Right lobe of liver (tissue), 6 donors: ENCODE measurements at regions not wholly inside any gene's neighbourhood (a gene's known extent, or its start where the extent isn't known, plus 50 kb on each side); places are given as distances from the start of the nearest gene placed in this dataset.

Source experiments
- ATAC-seq, 4 donors: fragments of 200-7000 bp; cut with Tn5 transposase; one replicate each; pipeline ENCODE4 v1.9.1; 2020; ENCODE audit warnings: mild to moderate bottlenecking in 4 of 4, moderate library complexity in 4 of 4
- DNase-seq, 3 donors: peaks; one replicate each; pipeline ENCODE4 v3.0.0-alpha.2; 2020
- H3K27ac ChIP-seq, 3 donors: fragments of 200-600 bp; one replicate each; pipeline ENCODE4 v1.8.0; 2022
- H3K27me3 ChIP-seq, 2 donors: fragments of 200-600 bp; one replicate each; pipeline ENCODE4 v1.8.0; 2022
- H3K36me3 ChIP-seq, 4 donors: fragments of 200-600 bp; sonication (generic) in 1 of 4; one replicate each; pipeline versions ENCODE4 v1.5.1 to v1.8.0; 2017 to 2022; ENCODE audit warnings: control low read depth in 1 of 4
- H3K4me1 ChIP-seq, 4 donors: fragments of 200-600 bp; sonication (generic) in 1 of 4; one replicate each; pipeline versions ENCODE4 v1.5.1 to v1.8.0; 2017 to 2022; ENCODE audit warnings: control low read depth in 1 of 4
- H3K4me3 ChIP-seq, 3 donors: fragments of 200-600 bp; one replicate each; pipeline ENCODE4 v1.8.0; 2022
- H3K9me3 ChIP-seq, 4 donors: fragments of 200-600 bp; sonication (generic) in 1 of 4; one replicate each; pipeline versions ENCODE4 v1.5.1 to v1.8.0; 2017 to 2022; ENCODE audit warnings: control low read depth in 1 of 4
- POLR2A ChIP-seq: fragments of 450-650 bp; IDR thresholded peaks from one replicate; pipeline ENCODE4 v1.6.1; 2017; ENCODE audit warnings: antibody characterized with exemption, mild to moderate bottlenecking
- WGBS: methylation state at CpG from one replicate; pipeline ENCODE4 v1.1.6; 2018; ENCODE audit warnings: low coverage, low lambda C conversion rate; ENCODE audit not compliant: insufficient coverage; ENCODE audit errors: missing lambda C conversion rate; 5-methylcytosine and 5-hydroxymethylcytosine counted together
- intact Hi-C, 2 donors: fragments of 100-400 bp; cut with DNase I; formaldehyde crosslinking; loops; one replicate each; pipeline versions ENCODE4 v1.11.2 to v1.14.1; 2022
- TF ChIP-seq, protein P1 (sequence below), 4 donors: fragments of 200-600 bp in 3 of 4; fragments of 450-650 bp in 1 of 4; IDR thresholded peaks; one replicate each; pipeline versions ENCODE4 v1.5.1 to v1.8.0; 2016 to 2022; ENCODE audit warnings: antibody characterized with exemption in 4 of 4, mild to moderate bottlenecking in 2 of 4
- donor health status: DM: no; HTN: yes; CAD: no.
- donor health status: DM: no; HTN: no; CAD: no.
- donor health status: DM: no; HTN: no; CAD: no.
- donor health status: DM: no; HTN: yes; CAD: no.
- donor health status: DM: no; HTN: yes; CAD: no.

DNA sequence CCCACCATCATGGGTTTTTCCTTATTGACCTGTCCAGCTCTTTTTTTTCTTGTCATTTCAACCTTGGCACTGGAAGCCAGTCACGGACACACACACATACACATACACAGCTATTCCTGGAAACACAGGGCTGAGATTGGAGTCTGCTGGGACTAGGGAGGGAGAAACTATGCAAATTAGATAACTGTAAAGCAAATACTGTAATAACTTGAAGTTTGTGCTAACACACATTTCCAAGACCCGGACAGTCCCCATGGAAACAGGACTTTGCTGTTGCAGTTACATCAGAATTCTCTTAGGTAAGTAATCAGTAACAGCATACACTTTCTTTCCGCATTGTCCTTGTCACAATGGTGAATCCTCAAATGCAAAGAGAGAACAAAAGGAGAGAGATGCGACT, 304.4 kb downstream of the KBTBD8 start:
- H3K36me3 ChIP-seq, result no peaks in the 10 kb centered on the region
- ATAC-seq (no peak), DNase-seq (no peak)
- intact Hi-C loops, result no loop called here
- H3K4me3 ChIP-seq, result no peak overlapping the region
- H3K4me1 ChIP-seq, result no peaks in the 10 kb centered on the region
- H3K27ac ChIP-seq, result no peak overlapping the region
- TF ChIP-seq POLR2A, result no peak
- TF ChIP-seq, protein P1, sequence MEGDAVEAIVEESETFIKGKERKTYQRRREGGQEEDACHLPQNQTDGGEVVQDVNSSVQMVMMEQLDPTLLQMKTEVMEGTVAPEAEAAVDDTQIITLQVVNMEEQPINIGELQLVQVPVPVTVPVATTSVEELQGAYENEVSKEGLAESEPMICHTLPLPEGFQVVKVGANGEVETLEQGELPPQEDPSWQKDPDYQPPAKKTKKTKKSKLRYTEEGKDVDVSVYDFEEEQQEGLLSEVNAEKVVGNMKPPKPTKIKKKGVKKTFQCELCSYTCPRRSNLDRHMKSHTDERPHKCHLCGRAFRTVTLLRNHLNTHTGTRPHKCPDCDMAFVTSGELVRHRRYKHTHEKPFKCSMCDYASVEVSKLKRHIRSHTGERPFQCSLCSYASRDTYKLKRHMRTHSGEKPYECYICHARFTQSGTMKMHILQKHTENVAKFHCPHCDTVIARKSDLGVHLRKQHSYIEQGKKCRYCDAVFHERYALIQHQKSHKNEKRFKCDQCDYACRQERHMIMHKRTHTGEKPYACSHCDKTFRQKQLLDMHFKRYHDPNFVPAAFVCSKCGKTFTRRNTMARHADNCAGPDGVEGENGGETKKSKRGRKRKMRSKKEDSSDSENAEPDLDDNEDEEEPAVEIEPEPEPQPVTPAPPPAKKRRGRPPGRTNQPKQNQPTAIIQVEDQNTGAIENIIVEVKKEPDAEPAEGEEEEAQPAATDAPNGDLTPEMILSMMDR (IDR thresholded peaks at IDR 0.05), result no peak
- H3K27me3 ChIP-seq, result no peaks in the 10 kb centered on the region
- H3K9me3 ChIP-seq, result no peaks in the 10 kb centered on the region
- 38% methylated on average over 4 of the region's 4 CpGs for WGBS

DNA sequence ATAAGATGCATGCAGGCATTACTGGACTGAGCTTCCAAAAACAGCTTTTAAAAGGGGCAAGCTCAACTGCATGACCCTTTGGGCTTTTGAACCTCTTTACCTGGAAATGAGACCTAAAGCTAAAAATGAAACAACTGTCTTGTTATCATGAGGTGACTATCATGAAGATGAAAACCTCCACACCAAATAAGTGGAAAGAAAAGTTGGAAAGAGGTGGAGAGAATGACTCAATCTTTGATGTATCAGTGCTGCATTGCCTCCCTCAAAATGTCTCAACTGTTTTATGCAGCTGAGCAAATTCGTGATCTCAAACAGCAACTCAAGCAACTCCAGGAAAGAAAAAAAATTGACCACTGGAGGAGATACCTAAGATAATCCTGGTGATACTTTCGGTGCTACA, 307.1 kb downstream of the KBTBD8 start:
- 58% methylated on average over 2 of the region's 2 CpGs for WGBS
- TF ChIP-seq, protein P1 (IDR thresholded peaks at IDR 0.05), result no peak
- TF ChIP-seq POLR2A, result no peak

DNA sequence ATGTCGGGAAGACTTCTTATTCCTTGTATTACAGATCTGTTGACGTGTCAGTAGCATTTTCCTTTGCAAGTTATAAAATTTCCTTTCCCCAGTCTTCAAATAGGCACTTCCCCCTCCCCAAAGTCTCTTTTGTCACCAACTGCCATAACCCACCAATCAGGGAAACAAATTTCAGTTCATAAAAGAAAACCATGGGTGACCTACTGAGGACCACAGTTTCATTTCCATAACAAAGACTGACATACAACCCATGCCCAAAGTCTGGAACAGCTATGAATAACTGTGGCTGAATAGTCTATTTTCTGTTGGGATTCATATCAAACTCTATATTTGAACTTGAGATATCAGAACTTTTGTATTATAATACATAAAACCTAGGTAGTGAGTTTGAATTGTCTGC, 307.8 kb downstream of the KBTBD8 start:
- DNase-seq (no peak), ATAC-seq (no peak)
- H3K4me3 ChIP-seq, result no peak overlapping the region
- H3K9me3 ChIP-seq, result no peaks in the 10 kb centered on the region
- TF ChIP-seq POLR2A, result no peak
- TF ChIP-seq, protein P1 (IDR thresholded peaks at IDR 0.05), result no peak
- intact Hi-C loops, result no loop called here
- WGBS, result 79% methylated on average over 2 of the region's 2 CpGs
- H3K4me1 ChIP-seq, result no peaks in the 10 kb centered on the region
- no peaks in the 10 kb centered on the region for H3K27me3 ChIP-seq
- no peak overlapping the region for H3K27ac ChIP-seq
- no peaks in the 10 kb centered on the region for H3K36me3 ChIP-seq

More for the DNA sequence above, 307.1 kb downstream of the KBTBD8 start:
- ATAC-seq, result no peak
- H3K4me3 ChIP-seq, result no peak overlapping the region
- no peak overlapping the region for H3K27ac ChIP-seq
- no peaks in the 10 kb centered on the region for H3K9me3 ChIP-seq
- no peaks in the 10 kb centered on the region for H3K4me1 ChIP-seq
- DNase-seq, result no peak
- intact Hi-C loops, result no loop called here
- H3K27me3 ChIP-seq, result no peaks in the 10 kb centered on the region
- H3K36me3 ChIP-seq, result no peaks in the 10 kb centered on the region

DNA sequence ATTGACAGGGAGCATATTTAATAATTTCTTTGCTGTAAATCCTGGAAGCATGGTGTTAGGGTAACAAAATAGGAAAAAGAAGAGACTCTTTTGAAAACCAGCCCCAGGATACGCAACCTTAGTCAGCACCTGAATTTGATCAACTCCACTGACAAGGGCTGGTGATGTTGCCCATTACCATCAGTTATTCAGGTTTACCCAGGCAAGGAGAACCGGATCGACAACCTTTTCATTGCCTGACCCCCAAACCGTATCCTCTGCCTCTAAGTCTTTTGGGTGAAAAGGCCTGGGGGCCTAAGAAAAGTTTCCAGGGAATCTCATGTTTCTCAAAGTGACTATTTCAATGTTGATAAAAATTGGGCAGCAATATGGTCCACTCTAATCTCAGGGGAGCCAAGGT, 313.3 kb downstream of the KBTBD8 start:
- ATAC-seq, result no peak
- TF ChIP-seq, protein P1 (IDR thresholded peaks at IDR 0.05), result no peak
- TF ChIP-seq POLR2A, result no peak
- no peaks in the 10 kb centered on the region for H3K9me3 ChIP-seq
- DNase-seq, result no peak
- intact Hi-C loops, result no loop called here
- H3K27me3 ChIP-seq, result no peaks in the 10 kb centered on the region
- WGBS, result 89% methylated on average over 4 of the region's 4 CpGs
- H3K27ac ChIP-seq, result no peak overlapping the region
- no peaks in the 10 kb centered on the region for H3K4me1 ChIP-seq
- no peaks in the 10 kb centered on the region for H3K36me3 ChIP-seq
- no peak overlapping the region for H3K4me3 ChIP-seq

DNA sequence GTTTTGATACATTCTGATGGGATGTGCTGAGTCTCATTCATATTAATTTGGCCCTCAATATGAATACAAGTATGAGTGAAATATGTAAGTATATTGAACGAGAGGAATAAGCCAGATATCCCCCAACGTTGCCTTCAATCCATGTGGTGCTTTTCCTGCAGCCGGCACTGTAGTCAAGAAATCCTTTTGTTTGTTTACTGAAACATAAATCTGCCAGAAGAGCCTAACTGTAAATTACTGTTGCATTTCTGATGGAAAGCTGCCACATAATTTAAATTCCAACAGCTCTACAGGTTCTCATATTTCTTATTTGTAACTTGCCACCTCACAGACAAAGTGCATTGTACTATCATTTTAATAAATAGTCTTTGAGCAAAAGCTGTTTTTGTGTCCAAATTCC, 314.0 kb downstream of the KBTBD8 start:
- no peak for DNase-seq
- WGBS, result 42% methylated on average over 3 of the region's 3 CpGs
- Histone ChIP-seq H3K27ac (no peak overlapping the region), H3K4me3 (no peak overlapping the region), H3K36me3 (no peaks in the 10 kb centered on the region), H3K4me1 (no peaks in the 10 kb centered on the region), H3K27me3 (no peaks in the 10 kb centered on the region), H3K9me3 (no peaks in the 10 kb centered on the region)
- ATAC-seq, result no peak
- no peak for TF ChIP-seq POLR2A
- TF ChIP-seq, protein P1 (IDR thresholded peaks at IDR 0.05), result no peak
- intact Hi-C loops, result no loop called here
